GM12878 (cell line): ENCODE measurements at regions not wholly inside any gene's neighbourhood (a gene's known extent, or its start where the extent isn't known, plus 50 kb on each side); places are given as distances from the start of the nearest gene placed in this dataset.

Experiments used
- ASH2L ChIP-seq: fragments of 300-600, 200-600 bp; sonication (generic); IDR thresholded peaks from 2 replicates; pipeline ENCODE4 v1.6.1; 2017; ENCODE audit warnings: low read depth, mild to moderate bottlenecking, borderline replicate concordance
- BCL11A ChIP-seq: IDR thresholded peaks from 2 replicates; pipeline ENCODE4 v1.6.1; 2011; ENCODE audit warnings: low read depth, low read length
- BRCA1 ChIP-seq: IDR thresholded peaks from 2 replicates; pipeline ENCODE4 v1.6.1; 2011; ENCODE audit warnings: low read depth, low read length, improper control_type of control experiment
- CHD1 ChIP-seq: IDR thresholded peaks from 2 replicates; pipeline ENCODE4 v1.6.1; 2012; ENCODE audit warnings: low read depth, low read length, improper control_type of control experiment
- CREB1 ChIP-seq: IDR thresholded peaks from 2 replicates; pipeline ENCODE4 v1.6.1; 2012; ENCODE audit warnings: low read depth, mild to moderate bottlenecking, inconsistent platforms
- CREM ChIP-seq: IDR thresholded peaks from 2 replicates; pipeline ENCODE4 v1.6.1; 2014; ENCODE audit warnings: antibody characterized with exemption, low read depth
- EP300 ChIP-seq, 2 experiments: fragments of 150-350 bp in 1 of 2; IDR thresholded peaks; 2 replicates each; pipeline ENCODE4 v1.6.1; 2011 to 2012; ENCODE audit warnings: low read depth in 2 of 2, low read length in 2 of 2, borderline replicate concordance in 1 of 2, improper control_type of control experiment in 1 of 2, inconsistent platforms in 1 of 2; ENCODE audit not compliant: control insufficient read depth in 1 of 2
- EZH2 ChIP-seq: IDR thresholded peaks from 2 replicates; pipeline ENCODE4 v1.6.1; 2012; ENCODE audit warnings: low read depth, mild to moderate bottlenecking, control low read depth, inconsistent platforms, low read length, borderline replicate concordance; ENCODE audit not compliant: control insufficient read depth
- HCFC1 ChIP-seq: fragments of 150-350 bp; IDR thresholded peaks from 2 replicates; pipeline ENCODE4 v1.6.1; 2014; ENCODE audit warnings: low read length
- HDAC6 ChIP-seq: fragments of 200-600 bp; sonication (generic); IDR thresholded peaks from one replicate; pipeline ENCODE4 v1.8.0; 2017; ENCODE audit warnings: antibody characterized with exemption; ENCODE audit not compliant: unreplicated experiment
- IRF4 ChIP-seq: IDR thresholded peaks from 2 replicates; pipeline ENCODE4 v1.6.1; 2011; ENCODE audit warnings: low read depth, low read length
- KDM1A ChIP-seq: fragments of 200-600 bp; sonication (generic); IDR thresholded peaks from 2 replicates; pipeline ENCODE4 v1.6.1; 2016; ENCODE audit warnings: borderline replicate concordance
- KLF5 ChIP-seq: fragments of 450-650 bp; IDR thresholded peaks from 2 replicates; pipeline ENCODE4 v1.6.1; 2014; ENCODE audit warnings: mild to moderate bottlenecking; ENCODE audit not compliant: partially characterized antibody
- MTA2 ChIP-seq: fragments of 450-650 bp; IDR thresholded peaks from 2 replicates; pipeline ENCODE4 v1.6.1; 2016; ENCODE audit warnings: low read depth, mild to moderate bottlenecking, moderate library complexity
- MTA3 ChIP-seq: IDR thresholded peaks from 2 replicates; pipeline ENCODE4 v1.6.1; 2012; ENCODE audit warnings: low read length, inconsistent platforms, borderline replicate concordance
- MXI1 ChIP-seq: fragments of 150-350 bp; IDR thresholded peaks from 2 replicates; pipeline ENCODE4 v1.6.1; 2011; ENCODE audit warnings: low read depth, mild to moderate bottlenecking, inconsistent platforms, low read length, improper control_type of control experiment
- MYC ChIP-seq: IDR thresholded peaks from 2 replicates; pipeline ENCODE4 v1.6.1; 2011; ENCODE audit warnings: mild to moderate bottlenecking, low read length, moderate library complexity, inconsistent platforms; ENCODE audit not compliant: insufficient read depth, insufficient replicate concordance, insufficient read length, severe bottlenecking
- NFIC ChIP-seq: IDR thresholded peaks from 2 replicates; pipeline ENCODE4 v1.6.1; 2012; ENCODE audit warnings: low read depth, mild to moderate bottlenecking, inconsistent platforms, low read length, moderate library complexity
- PML ChIP-seq: IDR thresholded peaks from 2 replicates; pipeline ENCODE4 v1.6.1; 2012; ENCODE audit warnings: low read length, inconsistent platforms
- RAD51 ChIP-seq: fragments of 450-650 bp; IDR thresholded peaks from 2 replicates; pipeline ENCODE4 v1.6.1; 2016; ENCODE audit warnings: moderate library complexity, mild to moderate bottlenecking, inconsistent platforms
- RUNX3 ChIP-seq: IDR thresholded peaks from 2 replicates; pipeline ENCODE4 v1.6.1; 2012; ENCODE audit warnings: low read length, inconsistent platforms
- SMARCA5 ChIP-seq: fragments of 450-650 bp; IDR thresholded peaks from 2 replicates; pipeline ENCODE4 v1.6.1; 2017; ENCODE audit warnings: mild to moderate bottlenecking
- SP1 ChIP-seq: IDR thresholded peaks from one replicate; pipeline ENCODE4 v1.6.1; 2011; ENCODE audit warnings: low read depth, low read length
- SUPT20H ChIP-seq: IDR thresholded peaks from 2 replicates; pipeline ENCODE4 v1.6.1; 2011; ENCODE audit warnings: low read depth, mild to moderate bottlenecking, low read length, moderate library complexity, borderline replicate concordance; ENCODE audit not compliant: control insufficient read depth
- TF ChIP-seq, protein P1 (sequence below): fragments of 450-650 bp; IDR thresholded peaks from 2 replicates; pipeline ENCODE4 v1.6.1; 2017; ENCODE audit warnings: mild to moderate bottlenecking, low read depth, inconsistent platforms; ENCODE audit not compliant: poor library complexity, severe bottlenecking
- TF ChIP-seq, protein P2 (sequence below): IDR thresholded peaks from 2 replicates; pipeline ENCODE4 v1.6.1; 2011; ENCODE audit warnings: borderline replicate concordance, low read depth, mild to moderate bottlenecking, moderate library complexity, low read length; ENCODE audit not compliant: insufficient read depth, poor library complexity, severe bottlenecking
- TF ChIP-seq, protein P3 (sequence below): fragments of 450-650 bp; IDR thresholded peaks from 2 replicates; pipeline ENCODE4 v1.6.1; 2018; ENCODE audit warnings: mild to moderate bottlenecking, low read depth, moderate library complexity; ENCODE audit not compliant: partially characterized antibody

DNA sequence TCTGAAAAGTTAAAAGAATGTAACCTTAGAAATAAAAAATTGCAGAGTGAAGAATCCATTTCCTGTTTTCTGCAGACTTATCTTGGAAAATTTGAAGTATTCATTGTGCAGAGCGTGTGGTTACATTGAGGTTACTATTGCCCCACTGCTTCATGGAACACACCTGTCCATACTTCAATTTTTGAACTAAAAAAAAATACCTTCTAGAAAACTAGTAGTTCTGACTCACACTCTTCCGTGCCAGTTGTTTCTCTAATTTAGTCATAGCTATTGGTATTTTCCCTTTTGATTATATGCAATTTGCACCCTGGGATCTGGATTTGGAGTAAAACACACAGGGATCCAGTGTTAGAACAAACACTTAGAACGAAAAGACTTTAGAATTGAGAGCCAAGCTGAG lies 111.8 kb upstream of the LYSMD4 start (continued):
- no peak for TF ChIP-seq EZH2
- TF ChIP-seq RUNX3: peak; percentile 81
- TF ChIP-seq PML: no peak
- TF ChIP-seq ASH2L: no peak
- no peak for TF ChIP-seq MYC
- TF ChIP-seq MTA2: 0 out of 2 replicates have a peak, but pooled peaks have one; percentile 22
- no peak for TF ChIP-seq KLF5
- TF ChIP-seq MTA3: no peak
- TF ChIP-seq, protein P1, sequence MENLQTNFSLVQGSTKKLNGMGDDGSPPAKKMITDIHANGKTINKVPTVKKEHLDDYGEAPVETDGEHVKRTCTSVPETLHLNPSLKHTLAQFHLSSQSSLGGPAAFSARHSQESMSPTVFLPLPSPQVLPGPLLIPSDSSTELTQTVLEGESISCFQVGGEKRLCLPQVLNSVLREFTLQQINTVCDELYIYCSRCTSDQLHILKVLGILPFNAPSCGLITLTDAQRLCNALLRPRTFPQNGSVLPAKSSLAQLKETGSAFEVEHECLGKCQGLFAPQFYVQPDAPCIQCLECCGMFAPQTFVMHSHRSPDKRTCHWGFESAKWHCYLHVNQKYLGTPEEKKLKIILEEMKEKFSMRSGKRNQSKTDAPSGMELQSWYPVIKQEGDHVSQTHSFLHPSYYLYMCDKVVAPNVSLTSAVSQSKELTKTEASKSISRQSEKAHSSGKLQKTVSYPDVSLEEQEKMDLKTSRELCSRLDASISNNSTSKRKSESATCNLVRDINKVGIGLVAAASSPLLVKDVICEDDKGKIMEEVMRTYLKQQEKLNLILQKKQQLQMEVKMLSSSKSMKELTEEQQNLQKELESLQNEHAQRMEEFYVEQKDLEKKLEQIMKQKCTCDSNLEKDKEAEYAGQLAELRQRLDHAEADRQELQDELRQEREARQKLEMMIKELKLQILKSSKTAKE: no peak
- no peak for TF ChIP-seq SMARCA5
- TF ChIP-seq, protein P2, sequence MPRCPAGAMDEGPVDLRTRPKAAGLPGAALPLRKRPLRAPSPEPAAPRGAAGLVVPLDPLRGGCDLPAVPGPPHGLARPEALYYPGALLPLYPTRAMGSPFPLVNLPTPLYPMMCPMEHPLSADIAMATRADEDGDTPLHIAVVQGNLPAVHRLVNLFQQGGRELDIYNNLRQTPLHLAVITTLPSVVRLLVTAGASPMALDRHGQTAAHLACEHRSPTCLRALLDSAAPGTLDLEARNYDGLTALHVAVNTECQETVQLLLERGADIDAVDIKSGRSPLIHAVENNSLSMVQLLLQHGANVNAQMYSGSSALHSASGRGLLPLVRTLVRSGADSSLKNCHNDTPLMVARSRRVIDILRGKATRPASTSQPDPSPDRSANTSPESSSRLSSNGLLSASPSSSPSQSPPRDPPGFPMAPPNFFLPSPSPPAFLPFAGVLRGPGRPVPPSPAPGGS: peak; percentile 47
- TF ChIP-seq HDAC6: no peak
- no peak for TF ChIP-seq SUPT20H
- TF ChIP-seq CREB1: no peak
- TF ChIP-seq RAD51: no peak
- 0 out of 4 replicates have a peak, but pooled peaks of 1 of the 2 experiments have one; percentile 21 for TF ChIP-seq EP300 (IDR thresholded peaks at IDR 0.05; ENCODE audit: borderline replicate concordance in 1 of 2, control insufficient read depth in 1 of 2, low read depth in 2 of 2, low read length in 2 of 2)
- peak; percentile 89 for TF ChIP-seq NFIC
- TF ChIP-seq BCL11A: peak; percentile 50; the same call in 1 of the 2 replicates
- TF ChIP-seq BRCA1: no peak
- TF ChIP-seq, protein P3, sequence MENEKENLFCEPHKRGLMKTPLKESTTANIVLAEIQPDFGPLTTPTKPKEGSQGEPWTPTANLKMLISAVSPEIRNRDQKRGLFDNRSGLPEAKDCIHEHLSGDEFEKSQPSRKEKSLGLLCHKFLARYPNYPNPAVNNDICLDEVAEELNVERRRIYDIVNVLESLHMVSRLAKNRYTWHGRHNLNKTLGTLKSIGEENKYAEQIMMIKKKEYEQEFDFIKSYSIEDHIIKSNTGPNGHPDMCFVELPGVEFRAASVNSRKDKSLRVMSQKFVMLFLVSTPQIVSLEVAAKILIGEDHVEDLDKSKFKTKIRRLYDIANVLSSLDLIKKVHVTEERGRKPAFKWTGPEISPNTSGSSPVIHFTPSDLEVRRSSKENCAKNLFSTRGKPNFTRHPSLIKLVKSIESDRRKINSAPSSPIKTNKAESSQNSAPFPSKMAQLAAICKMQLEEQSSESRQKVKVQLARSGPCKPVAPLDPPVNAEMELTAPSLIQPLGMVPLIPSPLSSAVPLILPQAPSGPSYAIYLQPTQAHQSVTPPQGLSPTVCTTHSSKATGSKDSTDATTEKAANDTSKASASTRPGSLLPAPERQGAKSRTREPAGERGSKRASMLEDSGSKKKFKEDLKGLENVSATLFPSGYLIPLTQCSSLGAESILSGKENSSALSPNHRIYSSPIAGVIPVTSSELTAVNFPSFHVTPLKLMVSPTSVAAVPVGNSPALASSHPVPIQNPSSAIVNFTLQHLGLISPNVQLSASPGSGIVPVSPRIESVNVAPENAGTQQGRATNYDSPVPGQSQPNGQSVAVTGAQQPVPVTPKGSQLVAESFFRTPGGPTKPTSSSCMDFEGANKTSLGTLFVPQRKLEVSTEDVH: no peak
- no peak for TF ChIP-seq KDM1A
- peak; percentile 55; the same call in 1 of the 2 replicates for TF ChIP-seq IRF4
- no peak for TF ChIP-seq CHD1
- no peak for TF ChIP-seq HCFC1
- TF ChIP-seq SP1: no peak
- peak; percentile 40; the same call in 1 of the 2 replicates for TF ChIP-seq CREM
- no peak for TF ChIP-seq MXI1
